ENCODE measurements at regions not wholly inside any gene's neighbourhood (a gene's known extent, or its start where the extent isn't known, plus 50 kb on each side); places are given as distances from the start of the nearest gene placed in this dataset.

DNA sequence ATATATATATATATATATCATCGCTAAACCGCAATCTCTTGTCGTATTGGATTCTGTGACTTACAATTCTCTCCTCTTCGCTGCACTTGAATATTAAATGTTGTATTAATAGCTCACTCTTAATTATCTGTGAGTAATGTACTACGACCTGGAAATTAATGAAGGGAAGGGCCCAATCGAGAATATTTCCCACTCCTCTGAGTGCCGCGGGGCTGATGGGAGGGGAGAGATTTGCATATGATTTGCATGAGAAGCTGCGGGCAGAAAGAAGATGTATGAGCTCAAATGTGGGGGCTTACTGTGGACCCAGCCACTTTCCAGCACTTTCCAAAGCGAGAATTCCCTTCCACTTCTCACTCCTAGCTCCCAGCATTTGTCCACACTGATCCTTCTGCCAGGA is 141.2 kb downstream of the MN1 start:
- DNase-seq (ENCODE audit: low read depth in 2 of 2) = no peak

DNA sequence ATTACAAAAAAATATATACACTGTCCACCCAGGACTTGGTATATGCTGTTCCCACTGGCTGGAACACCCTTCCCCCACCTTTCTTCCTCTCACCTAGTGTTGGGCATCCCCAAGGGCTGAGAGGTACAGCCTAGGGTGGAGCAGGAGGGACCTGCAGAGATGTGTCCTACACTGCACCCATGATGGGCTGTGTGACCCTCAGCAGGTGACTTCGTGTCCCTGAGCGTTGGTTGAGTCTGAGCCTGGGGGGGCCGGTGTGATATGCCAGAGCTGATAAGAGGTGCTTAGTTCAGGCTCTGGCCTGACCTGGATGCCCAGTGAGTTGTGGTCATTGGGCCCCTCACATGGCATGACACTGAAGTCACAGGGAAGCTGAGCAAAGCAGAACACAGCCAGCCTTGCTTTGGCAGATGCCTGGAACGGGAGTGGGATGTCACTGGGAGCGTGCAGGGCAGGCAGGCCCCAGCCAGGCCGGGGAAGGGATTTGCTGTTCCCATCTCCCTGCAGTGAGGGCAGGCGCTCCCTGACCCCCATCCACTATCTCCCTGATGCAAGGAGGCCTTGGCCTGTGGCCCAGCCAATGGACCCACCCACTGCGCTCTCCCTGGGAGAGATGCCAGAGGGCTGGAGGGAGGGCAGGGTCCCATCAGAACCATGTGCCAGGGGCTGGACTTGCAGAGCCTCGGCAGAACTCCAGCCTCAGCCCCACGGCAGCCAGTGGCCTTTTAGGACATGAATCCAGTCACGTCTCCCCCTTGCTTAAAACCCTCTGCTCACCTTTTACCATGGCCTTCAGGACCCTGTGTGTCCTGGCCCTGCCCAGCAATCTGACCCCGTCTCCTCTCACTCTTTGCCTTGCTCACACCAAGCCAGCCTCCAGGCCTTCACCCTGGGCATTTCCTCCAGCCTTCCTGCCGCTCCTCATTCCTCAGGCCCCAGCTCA is 138.9 kb downstream of the MN1 start:
- no peak for DNase-seq (ENCODE audit: low read depth in 2 of 2)

DNA sequence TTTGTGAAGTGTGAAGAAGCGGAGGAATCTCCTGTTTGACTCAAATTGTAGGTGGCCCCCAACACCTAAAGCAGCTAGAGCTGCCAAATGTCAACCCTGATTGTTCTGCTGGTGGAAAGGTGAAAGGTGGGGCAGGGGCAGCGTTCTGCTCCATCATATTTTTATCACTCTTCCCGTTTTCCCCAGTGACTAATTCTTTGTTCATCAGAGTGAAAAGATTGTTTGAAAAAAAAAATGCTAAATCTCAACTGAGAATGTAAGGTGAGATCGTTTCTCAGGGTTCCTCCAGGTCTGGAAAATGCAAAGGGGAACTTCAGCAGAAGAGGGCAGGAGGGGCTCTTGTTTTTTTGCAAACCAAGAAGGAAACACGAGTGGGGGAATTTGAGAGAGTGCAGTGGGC is 137.7 kb downstream of the MN1 start:
- no peak for DNase-seq (ENCODE audit: low read depth in 2 of 2)

DNA sequence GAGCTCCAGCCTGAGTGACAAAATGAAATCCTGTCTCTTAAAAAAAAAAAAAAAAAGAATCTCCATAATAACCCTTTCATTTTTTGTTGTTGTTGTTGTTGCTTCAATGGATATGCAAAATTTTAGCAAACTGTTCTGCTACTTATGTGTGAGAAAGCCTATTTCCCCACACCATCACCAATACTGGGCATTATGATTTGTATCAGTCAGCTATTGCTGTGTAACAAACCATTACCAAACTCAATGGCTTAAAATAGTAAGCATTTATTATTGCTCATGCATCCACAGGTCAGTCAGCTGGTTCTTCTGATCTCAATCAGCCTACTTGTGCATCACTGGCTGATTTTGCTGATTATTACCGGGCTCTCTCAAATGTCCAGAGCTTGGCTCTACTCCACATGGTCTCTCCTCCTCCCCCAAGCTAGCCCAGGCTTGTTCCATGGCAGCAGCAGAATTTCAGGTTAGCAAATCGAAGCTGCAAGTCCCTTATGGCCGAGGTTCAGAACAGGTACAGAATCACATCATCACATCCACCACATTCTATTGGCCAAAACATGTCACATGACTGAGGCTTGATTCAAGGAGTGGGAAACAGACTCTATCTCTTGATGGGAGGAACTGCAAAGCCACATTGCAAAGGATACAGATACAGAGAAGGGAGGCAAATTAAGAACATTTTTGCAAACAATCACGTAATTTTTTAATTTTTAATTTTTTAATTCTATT is 135.1 kb downstream of the MN1 start:
- DNase-seq (ENCODE audit: low read depth in 2 of 2) = no peak

DNA sequence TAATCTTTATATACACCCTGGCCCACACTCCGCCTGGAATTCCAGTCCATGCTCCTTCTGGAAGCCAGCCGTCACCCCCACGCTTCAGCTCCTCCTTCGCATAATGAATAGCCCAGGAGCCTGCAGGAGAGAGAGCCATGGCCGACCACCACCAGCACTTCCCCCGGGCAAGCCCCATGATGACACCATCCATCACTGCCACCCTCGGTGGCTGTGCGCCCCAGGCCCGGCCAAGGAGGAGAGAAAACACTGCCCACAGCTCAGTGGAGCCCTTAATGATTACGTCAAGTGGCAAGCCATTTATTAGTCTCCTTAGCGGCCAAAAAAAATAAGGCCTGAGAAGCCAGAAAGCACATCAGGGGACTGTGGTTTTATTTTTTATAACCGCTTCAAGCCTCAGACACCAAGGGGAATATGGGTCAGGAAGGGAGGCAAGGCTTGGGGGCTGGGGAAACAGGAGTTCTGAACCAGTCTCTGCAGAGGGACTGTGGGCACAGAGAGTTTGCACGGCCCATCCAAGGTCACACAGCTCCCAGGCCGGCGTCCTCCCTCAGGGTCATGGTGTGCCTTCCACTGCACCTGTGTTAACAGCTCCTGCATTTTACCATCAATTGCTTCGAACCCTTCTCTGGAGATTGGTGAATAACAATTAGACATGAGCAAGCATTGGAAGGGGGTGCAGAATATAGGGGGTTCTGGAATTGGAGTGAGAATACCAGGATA is 134.3 kb downstream of the MN1 start:
- DNase-seq (ENCODE audit: low read depth in 2 of 2) = no peak

DNA sequence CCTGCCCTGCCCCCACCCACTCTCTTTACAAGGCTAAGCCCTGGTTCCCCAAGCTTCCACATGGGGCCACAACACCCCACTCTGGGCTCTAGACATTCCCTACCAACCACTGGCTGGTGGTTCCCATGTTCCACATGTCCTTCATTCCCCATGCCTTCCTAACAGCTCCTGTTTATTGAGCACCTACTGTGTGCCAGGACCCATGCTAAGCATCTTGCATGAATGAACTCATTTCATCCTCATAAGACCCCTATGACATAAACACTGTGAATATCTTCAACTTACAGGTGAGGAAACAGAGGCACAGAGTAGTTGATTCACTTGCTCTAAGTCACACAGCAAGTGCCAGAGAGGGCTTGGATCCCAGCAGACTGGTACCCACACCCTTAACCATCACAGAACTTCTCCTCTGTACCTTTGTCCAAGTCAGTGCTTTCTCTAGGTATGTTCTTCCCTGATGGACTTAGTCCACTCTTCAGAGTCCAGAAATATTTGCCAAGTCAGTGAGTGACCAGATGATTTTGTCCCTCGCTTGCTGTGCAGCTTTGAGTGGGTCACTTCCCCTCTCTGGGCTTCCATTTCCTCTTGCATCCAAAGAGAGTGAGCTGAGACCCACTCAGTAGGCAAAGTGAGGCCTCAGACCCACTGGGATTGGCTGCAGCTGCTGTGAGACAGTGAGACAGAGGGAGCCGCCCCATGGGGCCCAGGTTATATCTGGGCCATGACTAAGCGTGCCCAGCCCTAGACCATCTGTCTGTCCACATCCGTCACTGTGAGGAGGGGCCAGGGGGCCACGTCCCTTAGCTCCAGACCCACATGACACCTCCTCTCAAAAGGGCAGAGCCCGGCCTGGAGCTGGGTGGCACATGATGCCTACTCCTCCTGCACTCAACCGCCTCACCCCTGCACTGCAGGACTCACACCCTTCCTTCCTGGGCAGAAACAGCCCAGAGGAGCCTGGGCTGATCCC is 132.4 kb downstream of the MN1 start:
- DNase-seq (ENCODE audit: low read depth in 2 of 2) = no peak

DNA sequence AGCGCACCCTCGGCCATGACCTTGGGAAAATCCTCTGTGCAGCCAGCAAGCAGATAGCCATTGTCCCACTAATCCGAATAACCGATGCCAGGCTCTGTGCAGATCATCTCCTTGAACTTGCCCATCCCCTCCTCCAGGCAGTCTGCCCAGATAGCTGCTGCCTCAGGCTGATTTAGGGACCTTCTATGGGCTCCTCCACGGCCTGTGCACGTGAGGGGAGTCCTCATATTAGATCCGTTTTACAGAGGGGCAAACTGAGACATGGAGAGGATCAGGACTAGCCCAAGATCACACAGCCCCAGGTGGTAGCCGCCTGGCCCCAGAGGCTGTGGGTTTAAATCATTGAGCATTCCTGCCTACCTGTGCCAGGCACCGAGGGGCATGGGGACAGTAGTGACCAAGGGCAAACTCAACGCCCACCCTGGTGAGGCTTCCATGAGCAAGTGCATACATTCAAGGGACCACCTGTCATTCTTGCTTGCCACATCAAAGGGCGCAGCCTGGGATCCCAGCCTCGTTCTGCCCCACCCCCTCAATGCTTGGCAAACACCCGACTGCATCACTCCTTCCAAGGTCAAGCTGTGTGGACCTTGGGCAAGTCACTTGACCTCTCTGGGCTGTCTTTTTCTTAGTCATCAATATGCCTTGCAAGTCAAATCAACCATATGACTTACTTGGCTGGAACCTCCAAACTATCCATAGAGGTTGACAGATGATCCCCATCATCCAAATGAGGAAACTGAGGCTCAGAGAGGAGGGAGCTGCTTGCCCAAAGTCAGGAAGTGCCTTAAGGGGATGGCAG is 131.6 kb downstream of the MN1 start:
- no peak for DNase-seq (ENCODE audit: low read depth in 2 of 2)

DNA sequence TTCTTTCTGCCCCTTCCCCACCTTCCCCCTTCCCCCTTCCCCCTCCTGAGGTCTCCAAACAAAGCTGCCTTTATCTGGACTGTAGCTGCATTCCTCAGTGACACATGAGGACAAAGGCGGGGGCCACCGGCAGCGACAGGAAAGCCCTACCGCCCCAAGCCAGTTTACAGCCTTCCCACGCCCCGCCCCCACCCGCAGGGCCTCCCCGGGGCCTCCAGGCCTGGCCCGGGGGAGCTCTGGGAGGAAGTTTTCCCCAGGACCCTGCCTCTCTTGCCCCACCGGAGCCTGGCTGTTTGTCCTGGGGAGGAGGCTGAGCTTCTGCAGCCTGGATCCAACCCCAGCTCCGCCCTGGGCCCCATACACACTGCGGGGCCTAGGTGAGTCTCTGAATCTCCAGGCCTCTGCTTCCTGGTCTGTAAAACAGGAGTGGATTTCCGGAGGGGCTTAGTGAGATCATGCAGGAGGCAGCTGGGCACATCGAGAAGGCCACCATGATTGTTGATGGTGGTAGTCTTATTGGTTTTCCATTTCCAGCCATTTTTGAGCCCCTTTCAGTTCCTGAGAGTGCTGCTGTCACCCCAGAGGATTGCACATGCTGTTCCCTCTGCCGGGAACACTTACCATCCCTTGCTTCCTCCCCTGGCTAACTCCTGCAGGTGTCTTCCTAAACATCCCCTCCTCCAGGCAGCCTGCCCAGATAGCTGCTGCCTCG is 130.7 kb downstream of the MN1 start:
- DNase-seq (ENCODE audit: low read depth in 2 of 2) = no peak

DNA sequence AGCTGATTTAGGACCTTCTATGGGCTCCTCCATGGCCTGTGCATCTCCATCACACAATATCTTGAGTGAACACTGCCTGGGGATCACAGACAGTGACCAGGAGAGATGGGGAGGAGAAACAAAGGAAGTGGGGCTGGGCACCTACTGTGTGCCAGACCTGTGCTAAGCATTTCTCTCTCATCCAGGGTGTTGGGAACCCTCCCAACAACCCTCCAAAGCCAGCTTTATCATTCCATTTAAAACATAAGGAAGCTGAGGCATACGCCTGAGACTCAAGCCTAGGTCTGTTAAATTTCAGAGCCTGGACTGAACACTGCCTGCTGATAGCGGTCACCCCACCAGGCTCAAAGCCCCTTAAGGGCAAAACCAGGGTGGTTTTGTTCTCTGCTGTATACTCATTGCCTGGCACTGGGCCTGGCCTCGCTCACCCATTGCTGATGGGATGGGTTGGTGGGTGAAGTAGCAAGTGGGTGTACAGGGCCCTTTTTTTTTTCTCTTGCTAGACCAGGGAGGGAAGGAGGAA is 130.1 kb downstream of the MN1 start:
- DNase-seq (ENCODE audit: low read depth in 2 of 2) = no peak

DNA sequence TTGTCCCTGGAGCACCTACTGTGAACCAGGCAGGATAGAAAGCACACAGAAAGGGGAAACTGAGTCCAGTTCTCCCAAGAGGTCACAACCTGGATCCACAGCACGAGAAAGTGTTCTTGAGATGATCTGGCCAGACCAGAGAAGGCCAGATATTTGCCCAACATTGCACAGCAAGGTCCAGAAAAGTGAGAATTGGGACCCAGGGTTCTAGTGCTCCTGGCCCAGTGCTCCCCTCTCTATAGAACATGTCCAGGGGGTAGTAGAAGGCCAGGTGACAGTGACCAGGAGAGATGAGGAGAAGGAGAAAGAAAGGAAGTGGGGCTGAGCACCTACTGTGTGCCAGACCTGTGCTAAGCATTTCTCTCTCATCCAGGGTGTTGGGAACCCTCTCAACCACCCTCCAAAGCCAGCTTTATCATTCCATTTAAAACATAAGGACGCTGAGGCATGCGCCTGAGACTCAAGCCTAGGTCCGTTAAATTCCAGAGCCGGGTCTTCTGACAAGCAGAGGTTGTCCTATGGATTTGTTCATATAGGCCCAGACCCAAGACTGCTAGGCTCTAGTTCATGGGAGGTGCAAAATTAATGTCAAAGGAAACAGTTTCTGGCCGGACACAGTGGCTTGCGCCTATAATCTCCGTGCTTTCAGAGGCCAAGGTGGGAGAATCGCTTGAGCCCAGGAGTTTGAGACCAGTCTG is 128.7 kb downstream of the MN1 start:
- DNase-seq (ENCODE audit: low read depth in 2 of 2) = no peak

DNA sequence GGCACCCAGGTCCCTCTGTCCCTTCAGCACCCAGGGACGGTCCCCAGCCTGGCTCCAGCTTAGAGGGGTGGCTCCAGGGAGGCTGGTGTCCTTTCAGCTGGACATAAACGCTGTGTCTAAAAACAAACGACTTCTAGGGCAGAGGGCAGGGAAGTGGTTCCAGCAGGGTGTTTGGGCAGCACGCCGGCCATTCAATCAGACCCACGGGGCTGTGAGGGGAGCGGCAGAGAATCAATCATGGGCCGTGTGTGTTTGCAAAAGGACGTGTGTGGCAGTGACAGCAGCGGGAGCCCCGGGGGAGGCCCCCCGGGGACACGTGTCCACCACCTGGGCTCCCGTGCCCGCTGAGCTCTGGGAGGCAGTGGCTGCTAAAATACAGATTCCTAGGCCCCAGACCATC is 127.7 kb downstream of the MN1 start:
- DNase-seq (ENCODE audit: low read depth in 2 of 2) = no peak

DNA sequence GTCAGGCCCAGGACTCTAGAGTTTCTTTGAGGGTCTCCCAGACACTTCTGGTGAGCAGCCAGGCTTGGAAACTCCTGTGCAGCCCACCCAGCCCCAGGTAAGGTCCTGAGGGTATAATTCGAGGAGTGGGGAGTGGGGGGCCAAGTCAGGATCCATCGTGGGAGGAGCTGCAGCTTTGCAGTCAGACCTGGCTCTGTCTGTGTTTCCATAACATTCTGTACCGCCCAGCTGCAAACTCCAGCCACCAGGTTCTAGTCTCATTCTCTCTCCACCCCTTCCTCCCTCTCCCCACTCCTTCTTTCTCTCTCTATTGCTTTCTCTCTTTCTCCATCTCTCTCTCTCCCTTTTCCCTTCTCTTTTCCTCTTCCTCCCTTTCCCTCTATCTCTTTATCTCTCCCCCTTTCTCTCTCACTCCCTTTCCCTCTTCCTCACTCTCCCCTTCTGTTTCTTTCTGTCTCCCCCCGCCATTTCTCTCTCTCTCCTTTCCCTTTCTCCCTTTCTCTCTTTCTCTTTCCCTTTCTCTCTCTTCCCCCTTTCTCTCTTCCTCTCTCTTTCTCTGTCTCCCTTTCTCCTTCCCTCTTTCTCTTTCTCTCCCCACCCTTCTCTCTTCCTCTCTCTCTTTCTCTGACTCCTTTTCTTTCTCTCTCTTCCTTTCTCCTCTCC is 127.2 kb downstream of the MN1 start:
- DNase-seq (ENCODE audit: low read depth in 2 of 2) = no peak

DNA sequence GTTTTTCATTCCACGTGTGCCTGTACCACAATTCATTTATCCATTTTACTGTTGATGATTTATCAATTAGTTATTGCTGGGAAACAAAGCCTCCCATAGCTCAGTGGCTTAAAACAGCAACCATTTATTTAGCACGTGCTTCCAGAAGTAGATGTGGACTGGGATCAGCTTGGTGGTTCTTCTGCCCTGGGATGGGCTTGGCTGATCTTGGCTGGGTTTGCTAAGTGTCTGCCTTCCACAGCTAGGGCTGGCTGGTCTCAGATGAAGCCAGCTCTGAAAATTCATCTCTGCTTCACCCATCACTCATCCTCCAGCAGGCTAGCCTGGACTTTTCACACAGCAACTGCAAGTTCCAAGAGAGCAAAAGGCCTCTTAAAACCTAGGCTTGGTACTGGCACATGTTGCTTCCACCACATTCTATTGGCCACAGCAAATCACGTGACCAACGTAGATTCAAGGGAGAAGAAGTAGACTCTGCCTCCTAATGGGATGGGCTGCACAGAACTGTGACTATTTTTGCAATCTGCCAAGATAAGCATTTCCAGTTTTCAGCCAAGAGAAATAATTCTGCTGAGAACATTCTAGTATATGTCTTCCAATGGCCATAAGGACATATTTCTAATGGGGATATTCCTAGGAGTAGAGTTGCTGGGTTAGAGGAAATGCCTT is 124.9 kb downstream of the MN1 start:
- DNase-seq (ENCODE audit: low read depth in 2 of 2) = no peak

DNA sequence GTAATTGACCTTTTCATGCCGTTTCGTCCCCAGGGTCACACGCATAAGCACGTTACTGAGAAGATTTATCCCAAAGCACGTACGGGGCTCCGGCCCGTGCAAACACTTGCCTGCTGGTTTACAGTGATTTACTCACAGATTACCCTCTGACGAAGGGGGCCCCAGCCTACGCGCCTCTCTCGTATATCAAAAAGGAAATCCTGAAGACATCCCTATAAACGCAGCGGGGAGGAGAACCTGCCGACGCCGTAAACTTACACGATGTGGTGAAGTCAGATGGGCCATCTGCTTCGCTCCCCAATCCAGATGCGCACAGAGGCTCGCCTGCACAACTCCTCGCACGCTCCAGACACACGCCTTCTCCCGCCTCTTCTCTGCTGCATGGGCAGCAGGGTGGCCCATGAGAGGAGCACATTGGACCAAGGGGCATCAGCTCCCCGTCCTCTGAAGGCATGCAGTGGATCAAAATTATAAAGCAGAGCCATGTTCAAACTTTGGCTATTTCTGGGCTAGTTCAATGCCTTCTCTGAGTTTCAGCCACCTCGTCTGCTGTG is 123.6 kb downstream of the MN1 start:
- no peak for DNase-seq (ENCODE audit: low read depth in 2 of 2)

DNA sequence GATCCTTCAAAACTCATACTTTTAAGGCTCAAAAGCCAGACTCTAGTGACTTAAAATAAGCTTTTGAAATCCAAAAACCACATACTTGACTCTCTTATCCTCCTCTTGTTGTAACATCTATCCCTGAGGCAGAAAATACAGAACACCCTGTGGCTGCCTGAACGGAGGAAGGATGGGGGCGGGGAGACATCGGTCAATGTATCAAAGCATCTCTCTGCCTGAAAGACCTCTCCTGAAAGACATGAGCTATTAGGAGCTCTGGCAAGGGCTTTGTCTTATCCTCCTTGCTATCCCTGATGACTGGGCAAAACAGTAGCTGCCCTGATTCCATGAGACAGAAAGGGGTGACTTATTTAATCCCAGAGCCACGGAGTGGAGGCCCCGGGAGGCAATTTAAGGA is 122.4 kb downstream of the MN1 start:
- DNase-seq (ENCODE audit: low read depth in 2 of 2) = no peak

DNA sequence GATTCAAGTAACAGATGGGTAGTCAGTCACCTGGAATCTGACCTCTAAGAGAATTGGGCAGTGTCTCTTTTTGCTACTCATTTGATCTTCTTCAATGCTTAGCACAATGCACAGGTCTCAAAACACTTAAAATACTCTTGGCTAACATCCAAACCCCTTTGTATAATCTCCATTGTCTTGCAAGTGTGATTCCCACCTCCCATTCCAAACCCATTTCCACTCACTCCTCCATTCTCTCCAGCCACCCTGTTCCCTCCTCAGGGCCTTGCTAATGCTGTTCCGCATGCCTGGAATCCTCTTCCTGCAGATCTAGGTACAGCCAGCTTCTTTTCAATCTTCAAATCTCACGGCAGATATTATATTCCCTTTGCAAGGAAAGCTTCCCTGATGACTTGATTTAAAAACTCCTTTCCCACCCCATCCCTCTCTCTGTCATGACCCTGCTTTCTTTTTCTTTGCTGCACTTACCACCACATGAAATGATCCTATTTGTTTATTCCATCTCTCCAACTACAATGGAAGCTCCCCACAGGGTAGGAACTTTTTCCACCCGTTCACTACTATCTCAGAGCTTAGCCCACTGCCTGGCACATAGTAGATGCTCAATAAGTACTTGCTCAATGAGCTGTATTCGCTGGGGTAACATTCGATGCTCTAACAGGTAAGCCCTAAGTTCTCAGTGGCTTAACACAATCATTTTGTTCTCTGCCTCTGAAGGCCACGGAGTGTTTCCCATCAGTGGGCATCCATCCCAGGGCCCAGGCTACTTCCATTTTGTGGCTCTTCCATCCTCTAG is 121.7 kb downstream of the MN1 start:
- no peak for DNase-seq (ENCODE audit: low read depth in 2 of 2)

DNA sequence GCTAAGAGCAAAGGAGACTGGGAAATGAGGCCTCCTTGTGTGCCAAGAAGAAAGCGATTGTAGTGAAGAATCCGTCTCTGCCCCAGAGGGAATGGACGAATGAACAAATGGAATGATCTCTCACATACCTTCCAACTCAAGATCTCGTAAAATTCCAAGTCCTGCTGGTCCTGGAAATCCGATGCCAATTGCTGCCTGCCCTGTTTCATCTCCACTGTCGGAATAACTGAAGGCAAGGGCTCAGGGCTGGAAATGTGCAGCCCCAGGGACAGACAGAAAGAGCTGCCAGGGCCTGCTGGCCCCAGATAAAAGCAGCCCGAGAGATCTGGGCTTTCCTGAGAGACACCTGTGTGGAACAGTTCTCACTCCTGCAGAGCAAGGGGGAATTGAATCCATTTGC is 120.9 kb downstream of the MN1 start:
- DNase-seq (ENCODE audit: low read depth in 2 of 2) = no peak
